Trophoblast cell (in vitro differentiated cells and primary cell): ENCODE measurements at regions not wholly inside any gene's neighbourhood (a gene's known extent, or its start where the extent isn't known, plus 50 kb on each side); places are given as distances from the start of the nearest gene placed in this dataset.

ENCODE experiments used
- DNase-seq, 2 donors: peaks; one replicate each; pipeline ENCODE4 v3.0.0-alpha.2; 2016
- H2AFZ ChIP-seq: 2 replicates; pipeline ENCODE4 v1.6.1; 2013; ENCODE audit warnings: low read length, moderate library complexity, mild to moderate bottlenecking; ENCODE audit not compliant: insufficient read depth, poor library complexity
- H2AK5ac ChIP-seq: 2 replicates; pipeline ENCODE4 v1.6.1; 2013; ENCODE audit warnings: mild to moderate bottlenecking, low read length
- H2BK120ac ChIP-seq: 2 replicates; pipeline ENCODE4 v1.6.1; 2013; ENCODE audit warnings: low read length, mild to moderate bottlenecking, moderate library complexity; ENCODE audit not compliant: insufficient read depth, poor library complexity
- H2BK12ac ChIP-seq: 2 replicates; pipeline ENCODE4 v1.6.1; 2013; ENCODE audit warnings: mild to moderate bottlenecking, low read length, moderate library complexity
- H2BK5ac ChIP-seq: 2 replicates; pipeline ENCODE4 v1.6.1; 2013; ENCODE audit warnings: low read length, low read depth, moderate library complexity, mild to moderate bottlenecking; ENCODE audit not compliant: poor library complexity
- H3K14ac ChIP-seq: 2 replicates; pipeline ENCODE4 v1.6.1; 2013; ENCODE audit warnings: mild to moderate bottlenecking, low read length
- H3K18ac ChIP-seq: 2 replicates; pipeline ENCODE4 v1.6.1; 2013; ENCODE audit warnings: mild to moderate bottlenecking, low read length
- H3K23ac ChIP-seq: 2 replicates; pipeline ENCODE4 v1.6.1; 2013; ENCODE audit warnings: low read length
- H3K27ac ChIP-seq: 2 replicates; pipeline ENCODE4 v1.5.1; 2013; ENCODE audit warnings: low read depth, mild to moderate bottlenecking, inconsistent platforms, low read length, moderate library complexity
- H3K27me3 ChIP-seq: 2 replicates; pipeline ENCODE4 v1.6.1; 2013; ENCODE audit warnings: inconsistent platforms, mild to moderate bottlenecking, low read length, moderate library complexity; ENCODE audit not compliant: insufficient read depth
- H3K36me3 ChIP-seq, 2 experiments: 1 replicate in 1 of 2; 2 replicates in 1 of 2; pipeline ENCODE4 v1.6.1; 2013; ENCODE audit warnings: low read length in 2 of 2, mild to moderate bottlenecking in 2 of 2, moderate library complexity in 1 of 2; ENCODE audit not compliant: insufficient read depth in 2 of 2, control insufficient read depth in 1 of 2
- H3K4ac ChIP-seq: 2 replicates; pipeline ENCODE4 v1.6.1; 2013; ENCODE audit warnings: low read depth, mild to moderate bottlenecking, low read length, moderate library complexity
- H3K4me1 ChIP-seq, 2 experiments: 1 replicate in 1 of 2; 2 replicates in 1 of 2; pipeline ENCODE4 v1.6.1; 2013; ENCODE audit warnings: low read length in 2 of 2, mild to moderate bottlenecking in 2 of 2, moderate library complexity in 1 of 2; ENCODE audit not compliant: insufficient read depth in 2 of 2, control insufficient read depth in 1 of 2
- H3K4me2 ChIP-seq: 2 replicates; pipeline ENCODE4 v1.6.1; 2013; ENCODE audit warnings: inconsistent platforms, mild to moderate bottlenecking, low read length, moderate library complexity
- H3K4me3 ChIP-seq: 2 replicates; pipeline ENCODE4 v1.5.1; 2013; ENCODE audit warnings: mild to moderate bottlenecking, low read depth, low read length, inconsistent platforms
- H3K79me1 ChIP-seq: one replicate; pipeline ENCODE4 v1.6.1; 2013; ENCODE audit warnings: low read length
- H3K79me2 ChIP-seq: 2 replicates; pipeline ENCODE4 v1.6.1; 2013; ENCODE audit warnings: low read length, mild to moderate bottlenecking; ENCODE audit not compliant: control insufficient read depth, insufficient read depth, poor library complexity
- H3K9ac ChIP-seq: 2 replicates; pipeline ENCODE4 v1.6.1; 2013; ENCODE audit warnings: mild to moderate bottlenecking, low read length
- H3K9me3 ChIP-seq: 2 replicates; pipeline ENCODE4 v1.6.1; 2013; ENCODE audit warnings: low read depth, mild to moderate bottlenecking, control low read depth, inconsistent platforms, low read length; ENCODE audit not compliant: insufficient read depth
- H4K12ac ChIP-seq: 2 replicates; pipeline ENCODE4 v1.6.1; 2013; ENCODE audit warnings: low read depth, mild to moderate bottlenecking, low read length, moderate library complexity
- H4K8ac ChIP-seq: 2 replicates; pipeline ENCODE4 v1.6.1; 2013; ENCODE audit warnings: low read depth, mild to moderate bottlenecking, low read length, moderate library complexity
- H4K91ac ChIP-seq: one replicate; pipeline ENCODE4 v1.6.1; 2013; ENCODE audit warnings: low read depth, mild to moderate bottlenecking, low read length, moderate library complexity
- WGBS: extraction: QIAGEN DNeasy Blood & Tissue Kit; methylation state at CpG from one replicate; pipeline ENCODE4 v1.1.7; 2013; ENCODE audit warnings: missing lambda C conversion rate; ENCODE audit not compliant: insufficient read length, insufficient coverage; ENCODE audit errors: extremely low coverage; 5-methylcytosine and 5-hydroxymethylcytosine counted together

DNA sequence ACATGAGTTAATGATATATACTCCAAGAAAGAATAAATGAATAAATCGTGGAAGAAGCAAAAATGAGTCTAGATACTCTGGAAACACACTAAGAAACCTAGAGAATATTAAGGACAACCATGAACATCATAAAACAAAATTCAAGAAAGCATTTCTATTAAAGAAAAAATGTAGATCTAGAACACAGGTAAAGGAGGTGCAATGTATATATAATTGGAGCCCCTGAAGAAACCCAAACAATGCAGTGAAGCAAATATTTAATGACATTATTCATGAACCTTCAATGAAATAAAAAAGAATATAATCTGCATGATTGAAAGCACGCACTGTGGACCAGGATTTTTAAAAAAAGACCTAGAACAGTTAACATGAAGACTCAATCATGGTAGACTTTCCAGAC lies 150.1 kb downstream of the ATPSCKMT start:
- Histone ChIP-seq H3K9me3 (no peaks in the 10 kb centered on the region), H2AFZ (no peak overlapping the region), H3K23ac (no peak overlapping the region), H3K4ac (no peak overlapping the region), H4K8ac (no peak overlapping the region), H2AK5ac (no peak overlapping the region), H3K18ac (no peak overlapping the region), H3K27ac (no peak overlapping the region), H3K4me1 (no peaks in the 10 kb centered on the region), H4K91ac (no peak overlapping the region), H2BK12ac (no peak overlapping the region), H3K79me1 (no peaks in the 10 kb centered on the region), H3K36me3 (no peaks in the 10 kb centered on the region), H3K9ac (no peak overlapping the region), H4K12ac (no peak overlapping the region), H3K14ac (no peak overlapping the region), H3K4me3 (no peak overlapping the region), H2BK5ac (no peak overlapping the region), H2BK120ac (no peak overlapping the region), H3K79me2 (no peaks in the 10 kb centered on the region), H3K4me2 (no peak overlapping the region), H3K27me3 (no peaks in the 10 kb centered on the region)
- no CpG with 5 or more reads among the region's 2 CpGs for WGBS
- no peak for DNase-seq

DNA sequence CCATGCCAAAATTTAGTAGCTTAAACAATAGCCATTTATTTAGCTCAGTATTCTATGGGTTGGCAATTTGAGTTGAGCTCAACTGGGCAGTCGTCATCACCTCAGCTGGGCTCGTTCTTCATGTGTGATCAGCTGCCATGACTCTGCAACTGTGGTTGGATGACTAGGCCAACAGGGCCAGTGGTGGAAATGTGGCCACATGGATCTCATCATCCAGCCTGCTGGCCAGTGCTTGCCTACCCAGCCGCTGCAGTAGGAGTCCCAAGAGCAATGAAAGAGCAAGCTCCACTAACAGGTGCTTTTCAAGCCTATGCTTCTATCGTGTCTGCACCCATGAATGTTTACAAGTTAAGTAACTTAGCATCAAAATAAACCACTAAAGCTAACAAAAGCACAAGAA lies 158.0 kb downstream of the ATPSCKMT start:
- no peak overlapping the region for H2AK5ac ChIP-seq
- no peak overlapping the region for H3K14ac ChIP-seq
- no peak overlapping the region for H4K8ac ChIP-seq
- no peak overlapping the region for H3K4me3 ChIP-seq
- no peak overlapping the region for H2BK120ac ChIP-seq
- no peaks in the 10 kb centered on the region for H3K79me2 ChIP-seq
- H3K9ac ChIP-seq, result no peak overlapping the region
- no peak overlapping the region for H3K23ac ChIP-seq
- DNase-seq, result no peak
- H3K36me3 ChIP-seq, result no peaks in the 10 kb centered on the region
- no peak overlapping the region for H2AFZ ChIP-seq
- H3K4me1 ChIP-seq, result no peaks in the 10 kb centered on the region
- H2BK12ac ChIP-seq, result no peak overlapping the region
- H3K27me3 ChIP-seq, result no peaks in the 10 kb centered on the region
- H3K9me3 ChIP-seq, result peaks cover 5% of the 10 kb centered on the region
- H4K91ac ChIP-seq, result no peak overlapping the region
- H3K4ac ChIP-seq, result no peak overlapping the region
- no peak overlapping the region for H2BK5ac ChIP-seq
- H3K18ac ChIP-seq, result no peak overlapping the region
- no CpG with 5 or more reads among the region's 4 CpGs for WGBS
- H3K79me1 ChIP-seq, result no peaks in the 10 kb centered on the region
- no peak overlapping the region for H3K27ac ChIP-seq
- H3K4me2 ChIP-seq, result no peak overlapping the region
- H4K12ac ChIP-seq, result no peak overlapping the region

DNA sequence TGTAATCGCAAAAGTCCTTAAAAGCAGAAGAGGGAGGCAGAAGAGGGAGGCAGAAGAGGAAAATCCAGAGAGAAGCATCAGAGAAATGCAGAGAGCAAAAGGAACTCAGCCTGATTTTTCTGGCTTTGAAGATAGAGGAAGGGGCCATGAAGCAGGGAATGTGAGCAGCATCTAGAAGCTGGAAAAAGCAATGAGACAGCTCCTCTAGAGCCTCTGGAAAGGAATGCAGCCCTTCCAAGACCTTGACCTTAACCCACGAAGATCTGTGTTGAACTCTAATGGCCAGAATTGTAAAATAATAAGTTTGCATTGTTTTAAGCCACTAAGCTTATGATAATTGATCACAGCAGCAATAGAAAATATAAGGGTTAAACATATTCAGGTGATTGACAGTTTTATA lies 159.6 kb downstream of the ATPSCKMT start:
- Histone ChIP-seq H3K14ac (no peak overlapping the region), H2AFZ (no peak overlapping the region), H3K79me1 (no peaks in the 10 kb centered on the region), H3K4me2 (no peak overlapping the region), H2BK12ac (no peak overlapping the region), H3K27ac (no peak overlapping the region), H4K12ac (no peak overlapping the region), H4K91ac (no peak overlapping the region), H3K4ac (no peak overlapping the region), H3K4me3 (no peak overlapping the region), H3K18ac (no peak overlapping the region), H3K9ac (no peak overlapping the region), H3K4me1 (no peaks in the 10 kb centered on the region), H2BK5ac (no peak overlapping the region), H2AK5ac (no peak overlapping the region), H2BK120ac (no peak overlapping the region), H4K8ac (no peak overlapping the region), H3K27me3 (no peaks in the 10 kb centered on the region), H3K36me3 (no peaks in the 10 kb centered on the region), H3K23ac (no peak overlapping the region), H3K9me3 (peaks cover 5% of the 10 kb centered on the region), H3K79me2 (no peaks in the 10 kb centered on the region)
- no CpG with 5 or more reads among the region's 2 CpGs for WGBS
- no peak for DNase-seq

DNA sequence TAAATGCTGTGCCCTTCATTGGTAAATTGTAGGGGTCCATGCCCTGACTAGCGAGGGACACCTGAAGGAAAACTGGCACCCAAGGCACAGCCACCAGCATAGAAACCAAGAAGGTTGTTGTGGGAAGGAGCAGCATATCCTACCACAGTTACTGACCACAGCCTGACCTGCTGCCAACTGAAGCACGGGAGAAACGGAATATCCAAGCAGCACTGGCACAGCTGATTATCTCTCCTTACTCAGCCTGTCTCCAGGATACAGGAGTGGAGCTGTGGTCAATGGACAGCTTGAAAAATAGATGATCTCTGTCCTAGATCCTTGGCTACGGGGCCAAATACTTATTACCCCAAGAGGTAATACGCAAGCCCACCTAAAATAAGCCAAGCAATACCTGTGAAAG lies 164.5 kb downstream of the ATPSCKMT start:
- H3K14ac ChIP-seq, result no peak overlapping the region

More for the DNA sequence above, 164.5 kb downstream of the ATPSCKMT start:
- no peak overlapping the region for H3K4me2 ChIP-seq
- H3K9me3 ChIP-seq, result no peaks in the 10 kb centered on the region
- H4K8ac ChIP-seq, result no peak overlapping the region
- no peaks in the 10 kb centered on the region for H3K27me3 ChIP-seq
- no peak overlapping the region for H3K23ac ChIP-seq
- no peak for DNase-seq
- no peak overlapping the region for H3K18ac ChIP-seq
- no peak overlapping the region for H3K9ac ChIP-seq
- no peaks in the 10 kb centered on the region for H3K4me1 ChIP-seq
- no peak overlapping the region for H2BK12ac ChIP-seq
- H2BK5ac ChIP-seq, result no peak overlapping the region
- H2AFZ ChIP-seq, result no peak overlapping the region
- no peak overlapping the region for H2BK120ac ChIP-seq
- no peak overlapping the region for H2AK5ac ChIP-seq
- H3K36me3 ChIP-seq, result no peaks in the 10 kb centered on the region
- H3K79me1 ChIP-seq, result no peaks in the 10 kb centered on the region
- H3K27ac ChIP-seq, result no peak overlapping the region
- no peaks in the 10 kb centered on the region for H3K79me2 ChIP-seq
- no peak overlapping the region for H4K12ac ChIP-seq
- H3K4ac ChIP-seq, result no peak overlapping the region
- no CpG with 5 or more reads among the region's 5 CpGs for WGBS
- no peak overlapping the region for H3K4me3 ChIP-seq
- H4K91ac ChIP-seq, result no peak overlapping the region
